Adrenal gland (tissue), 9 donors: ENCODE measurements at regions not wholly inside any gene's neighbourhood (a gene's known extent, or its start where the extent isn't known, plus 50 kb on each side); places are given as distances from the start of the nearest gene placed in this dataset.
"Not testable (repeated sequence)": the region's sequence is repeated elsewhere in the genome, so short reads cannot be mapped to it uniquely, and the experiment has no call there.

ENCODE experiments used
- DNase-seq, 7 donors: peaks; one replicate each; pipeline ENCODE4 v3.0.0-alpha.2; 2019 to 2020
- H3K27ac ChIP-seq, 5 donors: fragments of 200-600 bp; sonication (generic) in 4 of 5; 1 replicate in 3 of 5; 2 replicates in 2 of 5; pipeline versions ENCODE4 v1.5.1 to v1.8.0; 2016 to 2020; ENCODE audit warnings: mild to moderate bottlenecking in 1 of 5
- H3K27me3 ChIP-seq: fragments of 200-600 bp; 2 replicates; pipeline ENCODE4 v1.8.0; 2021
- H3K36me3 ChIP-seq, 2 donors: fragments of 200-600 bp; replicated peaks in 1 of 2; 1 replicate in 1 of 2; 2 replicates in 1 of 2; pipeline versions ENCODE4 v1.5.1 to v1.8.0; 2018 to 2022
- H3K4me1 ChIP-seq, 2 donors: fragments of 200-600 bp; replicated peaks in 1 of 2; 1 replicate in 1 of 2; 2 replicates in 1 of 2; pipeline versions ENCODE4 v1.5.1 to v1.8.0; 2018 to 2021
- H3K4me3 ChIP-seq, 4 donors: fragments of 200-600 bp; sonication (generic) in 3 of 4; one replicate each; pipeline ENCODE4 v1.5.1; 2016 to 2018
- H3K9me3 ChIP-seq, 3 donors: fragments of 200-600 bp; sonication (generic) in 1 of 3; replicated peaks in 1 of 3; 1 replicate in 2 of 3; 2 replicates in 1 of 3; pipeline versions ENCODE4 v1.5.1 to v1.8.0; 2016 to 2021
- POLR2A ChIP-seq, 2 donors: fragments of 450-650 bp; IDR thresholded peaks; one replicate each; pipeline ENCODE4 v1.6.1; 2017; ENCODE audit warnings: antibody characterized with exemption in 2 of 2, mild to moderate bottlenecking in 2 of 2, moderate library complexity in 1 of 2
- WGBS, 4 donors: extraction: QIAGEN DNeasy Blood & Tissue Kit in 2 of 4; methylation state at CpG; one replicate each; pipeline versions ENCODE4 v1.1.5 to v1.1.7; 2013 to 2017; 5-methylcytosine and 5-hydroxymethylcytosine counted together
- intact Hi-C, 2 donors: fragments of 100-400 bp; cut with DNase I; formaldehyde crosslinking; loops; one replicate each; pipeline versions ENCODE4 v1.14.1 to v1.15.0; 2022 to 2023
- TF ChIP-seq, protein P1 (sequence below), 6 experiments: fragments of 450-650 bp in 4 of 6; fragments of 200-600 bp in 2 of 6; sonication (generic) in 1 of 6; IDR thresholded peaks; 1 replicate in 5 of 6; 2 replicates in 1 of 6; pipeline versions ENCODE4 v1.5.1 to v1.8.0; 2016 to 2021; ENCODE audit warnings: antibody characterized with exemption in 6 of 6, mild to moderate bottlenecking in 2 of 6, moderate library complexity in 1 of 6
- donor health status: healthy with polysubstance abuse.
- donor health status: Bipolar disorder and iron deficiency.
- donor health status: DM: yes; HTN: yes; CAD: no.
- donor health status: DM: no; HTN: no; CAD: no.
- donor health status: DM: no; HTN: no; CAD: no.

DNA sequence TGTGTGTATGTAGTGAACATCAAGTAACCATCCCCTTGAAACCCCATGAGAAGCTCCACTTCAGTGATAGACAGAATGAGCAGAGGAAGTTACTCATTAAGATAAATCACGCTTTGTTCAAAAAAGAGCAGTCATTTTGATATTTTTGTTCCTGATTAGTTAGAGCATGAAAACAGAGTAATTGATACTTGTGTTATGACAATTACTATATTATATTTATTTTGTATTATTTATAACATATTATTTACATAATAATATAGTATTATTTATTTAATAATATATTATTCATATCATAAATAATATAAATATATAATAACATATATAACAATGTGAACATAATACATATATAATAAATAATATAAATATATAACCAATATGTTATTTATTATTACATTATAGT lies 580.9 kb downstream of the SOX5 start:
- Histone ChIP-seq H3K27ac (no peak overlapping the region), H3K4me3 (no peak overlapping the region), H3K36me3 (no peaks in the 10 kb centered on the region), H3K27me3 (no peaks in the 10 kb centered on the region), H3K4me1 (no peaks in the 10 kb centered on the region), H3K9me3 (no peaks in the 10 kb centered on the region)
- no peak for TF ChIP-seq POLR2A (IDR thresholded peaks at IDR 0.05)
- TF ChIP-seq, protein P1, sequence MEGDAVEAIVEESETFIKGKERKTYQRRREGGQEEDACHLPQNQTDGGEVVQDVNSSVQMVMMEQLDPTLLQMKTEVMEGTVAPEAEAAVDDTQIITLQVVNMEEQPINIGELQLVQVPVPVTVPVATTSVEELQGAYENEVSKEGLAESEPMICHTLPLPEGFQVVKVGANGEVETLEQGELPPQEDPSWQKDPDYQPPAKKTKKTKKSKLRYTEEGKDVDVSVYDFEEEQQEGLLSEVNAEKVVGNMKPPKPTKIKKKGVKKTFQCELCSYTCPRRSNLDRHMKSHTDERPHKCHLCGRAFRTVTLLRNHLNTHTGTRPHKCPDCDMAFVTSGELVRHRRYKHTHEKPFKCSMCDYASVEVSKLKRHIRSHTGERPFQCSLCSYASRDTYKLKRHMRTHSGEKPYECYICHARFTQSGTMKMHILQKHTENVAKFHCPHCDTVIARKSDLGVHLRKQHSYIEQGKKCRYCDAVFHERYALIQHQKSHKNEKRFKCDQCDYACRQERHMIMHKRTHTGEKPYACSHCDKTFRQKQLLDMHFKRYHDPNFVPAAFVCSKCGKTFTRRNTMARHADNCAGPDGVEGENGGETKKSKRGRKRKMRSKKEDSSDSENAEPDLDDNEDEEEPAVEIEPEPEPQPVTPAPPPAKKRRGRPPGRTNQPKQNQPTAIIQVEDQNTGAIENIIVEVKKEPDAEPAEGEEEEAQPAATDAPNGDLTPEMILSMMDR (IDR thresholded peaks at IDR 0.05), result no peak
- WGBS, 4 donors, result 78 to 92% (median 80%) methylated on average over 1 of the region's 1 CpG
- DNase-seq, result no peak
- intact Hi-C loops, result no loop called here

DNA sequence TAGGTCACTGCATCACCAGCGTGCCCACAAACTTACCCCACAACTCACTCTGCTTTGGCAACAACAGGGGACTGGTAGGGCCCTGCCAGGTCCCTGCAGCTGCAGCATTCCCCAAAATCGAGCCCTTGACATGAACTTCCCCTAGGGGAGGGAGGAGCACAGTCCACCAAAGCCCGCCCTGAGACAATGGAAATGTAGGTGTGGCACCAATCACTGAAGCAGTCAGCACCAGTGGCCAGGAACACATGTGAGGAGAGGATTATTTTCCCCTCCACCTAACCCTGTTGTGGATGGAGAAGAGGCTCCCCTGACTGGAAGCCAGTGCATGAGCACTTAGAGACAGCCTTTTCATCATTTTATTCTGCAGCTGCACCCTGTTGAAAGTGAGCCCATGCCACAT lies 573.8 kb downstream of the SOX5 start:
- 55 to 70% (median 66%) methylated on average over 2 to 3 of the region's 3 CpGs for WGBS, 4 donors
- Histone ChIP-seq H3K27me3 (no peaks in the 10 kb centered on the region), H3K36me3 (no peaks in the 10 kb centered on the region), H3K4me3 (no peak overlapping the region), H3K4me1 (no peaks in the 10 kb centered on the region), H3K27ac (no peak overlapping the region), H3K9me3 (no peaks in the 10 kb centered on the region)
- DNase-seq, result no peak
- intact Hi-C loops, result no loop called here
- TF ChIP-seq, protein P1 (IDR thresholded peaks at IDR 0.05), result no peak
- TF ChIP-seq POLR2A (IDR thresholded peaks at IDR 0.05), result no peak

DNA sequence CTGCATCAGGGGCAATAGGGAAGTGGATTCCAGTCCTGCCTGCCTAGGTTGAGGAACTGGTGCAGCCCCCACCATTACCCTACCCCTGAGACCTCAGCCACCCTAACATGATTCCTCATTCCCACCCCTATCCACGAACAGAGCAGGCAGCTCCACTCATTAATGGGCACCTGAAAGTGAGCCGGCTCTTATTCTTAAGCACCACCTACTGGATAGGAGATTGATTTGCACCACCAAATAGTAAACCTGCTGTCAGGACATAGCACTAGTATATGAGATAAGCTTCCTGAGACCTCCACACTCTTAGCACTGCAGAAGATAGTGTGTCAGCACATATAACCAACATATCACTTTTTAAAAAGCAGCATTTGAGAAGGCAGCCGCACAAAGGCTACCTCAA lies 573.2 kb downstream of the SOX5 start:
- WGBS, 4 donors, result 60 to 77% (median 63%) methylated on average over 3 of the region's 3 CpGs
- Histone ChIP-seq H3K9me3 (no peaks in the 10 kb centered on the region), H3K4me3 (no peak overlapping the region), H3K36me3 (no peaks in the 10 kb centered on the region), H3K4me1 (no peaks in the 10 kb centered on the region), H3K27ac (no peak overlapping the region), H3K27me3 (no peaks in the 10 kb centered on the region)
- TF ChIP-seq POLR2A (IDR thresholded peaks at IDR 0.05), result no peak
- TF ChIP-seq, protein P1 (IDR thresholded peaks at IDR 0.05), result no peak
- DNase-seq, result no peak
- intact Hi-C loops, result no loop called here

DNA sequence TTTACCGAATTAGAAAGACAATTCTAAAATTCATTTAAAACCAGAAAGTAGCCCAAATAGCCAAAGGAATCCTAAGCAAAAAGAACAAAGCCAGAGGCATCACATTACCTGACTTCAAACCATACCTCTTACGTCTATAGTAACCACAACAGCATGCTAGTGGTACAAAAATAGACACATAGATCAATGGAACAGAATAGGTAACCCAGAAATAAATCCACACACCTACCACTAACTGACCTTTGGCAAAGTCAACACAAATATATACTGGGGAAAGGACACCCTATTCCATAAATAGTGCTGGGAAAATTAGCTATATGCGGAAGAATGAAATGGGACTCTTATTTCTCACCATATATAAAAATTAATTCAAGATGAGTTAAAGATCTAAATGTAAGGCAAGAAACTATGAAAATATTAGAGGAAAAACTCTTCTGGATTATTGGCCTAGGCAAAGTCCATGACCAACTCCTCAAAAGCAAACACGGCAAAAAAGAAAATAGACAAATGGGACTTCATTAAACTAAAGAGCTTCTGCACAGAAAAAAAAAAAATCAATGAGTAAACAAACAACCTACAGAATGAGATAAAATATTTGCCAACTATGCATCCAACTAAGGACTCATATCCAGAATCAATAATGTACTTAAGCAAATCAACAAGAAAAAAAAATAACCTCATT lies 568.9 kb downstream of the SOX5 start:
- WGBS, 4 donors, result 81 to 85% (median 84%) methylated on average over 4 of the region's 4 CpGs
- no peaks in the 10 kb centered on the region for H3K27me3 ChIP-seq
- no peaks in the 10 kb centered on the region for H3K9me3 ChIP-seq
- intact Hi-C loops, result no loop called here
- H3K27ac ChIP-seq, result no peak overlapping the region
- no peak overlapping the region for H3K4me3 ChIP-seq
- H3K36me3 ChIP-seq, result no peaks in the 10 kb centered on the region
- DNase-seq, result no peak
- no peaks in the 10 kb centered on the region for H3K4me1 ChIP-seq
- no peak for TF ChIP-seq POLR2A (IDR thresholded peaks at IDR 0.05)
- TF ChIP-seq, protein P1 (IDR thresholded peaks at IDR 0.05), result no peak

DNA sequence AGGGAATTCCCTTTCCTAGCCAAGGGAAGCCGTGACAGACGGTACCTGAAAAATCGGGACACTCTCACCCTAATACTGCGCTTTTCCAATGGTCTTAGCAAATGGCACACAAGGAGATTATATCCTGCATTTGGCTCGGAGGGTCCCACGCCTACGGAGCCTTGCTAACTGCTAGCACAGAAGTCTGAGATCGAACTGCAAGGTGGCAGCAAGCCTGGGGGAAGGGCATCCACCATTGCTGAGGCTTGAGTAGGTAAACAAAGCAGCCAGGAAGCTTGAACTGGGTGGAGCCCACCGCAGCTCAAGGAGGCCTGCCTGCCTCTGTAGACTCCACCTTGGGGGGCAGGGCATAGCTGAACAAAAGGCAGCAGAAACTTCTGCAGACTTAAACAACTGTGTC lies 560.6 kb downstream of the SOX5 start:
- not testable (repeated sequence) for H3K27me3 ChIP-seq, H3K4me1 ChIP-seq

DNA sequence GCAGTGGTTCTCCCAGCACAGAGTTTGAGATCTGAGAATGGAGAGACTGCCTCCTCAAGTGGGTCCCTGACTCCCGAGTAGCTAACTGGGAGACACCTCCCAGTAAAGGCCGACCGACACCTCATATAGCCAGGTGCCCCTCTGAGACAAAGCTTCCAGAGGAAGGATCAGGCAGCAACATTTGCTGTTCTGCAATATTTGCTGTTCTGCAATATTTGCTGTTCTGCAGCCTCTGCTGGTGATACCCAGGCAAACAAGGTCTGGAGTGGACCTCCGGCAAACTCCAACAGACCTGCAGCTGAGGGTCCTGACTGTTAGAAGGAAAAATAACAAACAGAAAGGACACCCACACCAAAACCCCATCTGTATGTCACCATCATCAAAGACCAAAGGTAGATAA lies 560.2 kb downstream of the SOX5 start:
- H3K4me1 ChIP-seq, DNase-seq, intact Hi-C loops, H3K9me3 ChIP-seq, H3K36me3 ChIP-seq, H3K27ac ChIP-seq, H3K4me3 ChIP-seq, H3K27me3 ChIP-seq: not testable (repeated sequence)
- WGBS, 4 donors, result 83 to 96% (median 87%) methylated on average over 4 of the region's 4 CpGs

More for the DNA sequence above, 560.6 kb downstream of the SOX5 start:
- intact Hi-C loops, H3K36me3 ChIP-seq, H3K9me3 ChIP-seq, H3K4me3 ChIP-seq, DNase-seq, H3K27ac ChIP-seq: not testable (repeated sequence)
- WGBS, 4 donors, result 77 to 89% (median 84%) methylated on average over 9 of the region's 9 CpGs
